Cardiac fibroblast (primary cell): ENCODE measurements at regions not wholly inside any gene's neighbourhood (a gene's known extent, or its start where the extent isn't known, plus 50 kb on each side); places are given as distances from the start of the nearest gene placed in this dataset.

ENCODE experiments used
- DNase-seq, 2 donors: peaks; one replicate each; pipeline versions ENCODE4 v3.0.0 to v3.0.0-alpha.2; 2010; ENCODE audit warnings: low read depth in 2 of 2
- H3K4me3 ChIP-seq, 2 donors: replicated peaks in 1 of 2; 1 replicate in 1 of 2; 2 replicates in 1 of 2; pipeline ENCODE4 v1.5.1; 2011; ENCODE audit warnings: low read depth in 2 of 2, low read length in 2 of 2, mild to moderate bottlenecking in 2 of 2, moderate library complexity in 1 of 2
- CTCF ChIP-seq: IDR thresholded peaks from one replicate; pipeline ENCODE4 v1.5.1; 2011; ENCODE audit warnings: low read depth, mild to moderate bottlenecking, low read length, inconsistent platforms

GRCh38 chr3:137471558-137472204 lies 292.4 kb upstream of the SOX14 start:
- no peak for DNase-seq
- TF ChIP-seq CTCF = no peak
- H3K4me3 ChIP-seq = no peak overlapping the region

GRCh38 chr3:137477614-137478013 lies 286.5 kb upstream of the SOX14 start:
- DNase-seq = no peak
- no peak overlapping the region for H3K4me3 ChIP-seq
- no peak for TF ChIP-seq CTCF

- TF ChIP-seq CTCF = no peak
- no peak overlapping the region for H3K4me3 ChIP-seq
- no peak for DNase-seq
Observed at GRCh38 chr3:137509354-137510045, 254.6 kb upstream of the SOX14 start.

GRCh38 chr3:137511655-137512054 lies 252.5 kb upstream of the SOX14 start:
- DNase-seq = no peak
- no peak for TF ChIP-seq CTCF
- no peak overlapping the region for H3K4me3 ChIP-seq

GRCh38 chr3:137514853-137515252 lies 249.3 kb upstream of the SOX14 start:
- TF ChIP-seq CTCF = no peak
- no peak overlapping the region for H3K4me3 ChIP-seq

GRCh38 chr3:137519602-137520001 lies 244.5 kb upstream of the SOX14 start:
- DNase-seq = no peak
- H3K4me3 ChIP-seq = no peak overlapping the region
- TF ChIP-seq CTCF = no peak

More at GRCh38 chr3:137514853-137515252, 249.3 kb upstream of the SOX14 start:
- no peak for DNase-seq
